B cell (primary cell): ENCODE measurements at regions not wholly inside any gene's neighbourhood (a gene's known extent, or its start where the extent isn't known, plus 50 kb on each side); places are given as distances from the start of the nearest gene placed in this dataset.

Source experiments
- EZH2 ChIP-seq: IDR thresholded peaks from 2 replicates; pipeline ENCODE4 v1.6.1; 2012; ENCODE audit warnings: borderline replicate concordance, low read depth, mild to moderate bottlenecking, moderate library complexity, low read length; ENCODE audit not compliant: insufficient read depth, poor library complexity, severe bottlenecking
- TF ChIP-seq, protein P1 (sequence below): fragments of 200-600 bp; IDR thresholded peaks from one replicate; pipeline ENCODE4 v1.8.0; 2022; ENCODE audit warnings: antibody characterized with exemption, mild to moderate bottlenecking

- TF ChIP-seq, protein P1, sequence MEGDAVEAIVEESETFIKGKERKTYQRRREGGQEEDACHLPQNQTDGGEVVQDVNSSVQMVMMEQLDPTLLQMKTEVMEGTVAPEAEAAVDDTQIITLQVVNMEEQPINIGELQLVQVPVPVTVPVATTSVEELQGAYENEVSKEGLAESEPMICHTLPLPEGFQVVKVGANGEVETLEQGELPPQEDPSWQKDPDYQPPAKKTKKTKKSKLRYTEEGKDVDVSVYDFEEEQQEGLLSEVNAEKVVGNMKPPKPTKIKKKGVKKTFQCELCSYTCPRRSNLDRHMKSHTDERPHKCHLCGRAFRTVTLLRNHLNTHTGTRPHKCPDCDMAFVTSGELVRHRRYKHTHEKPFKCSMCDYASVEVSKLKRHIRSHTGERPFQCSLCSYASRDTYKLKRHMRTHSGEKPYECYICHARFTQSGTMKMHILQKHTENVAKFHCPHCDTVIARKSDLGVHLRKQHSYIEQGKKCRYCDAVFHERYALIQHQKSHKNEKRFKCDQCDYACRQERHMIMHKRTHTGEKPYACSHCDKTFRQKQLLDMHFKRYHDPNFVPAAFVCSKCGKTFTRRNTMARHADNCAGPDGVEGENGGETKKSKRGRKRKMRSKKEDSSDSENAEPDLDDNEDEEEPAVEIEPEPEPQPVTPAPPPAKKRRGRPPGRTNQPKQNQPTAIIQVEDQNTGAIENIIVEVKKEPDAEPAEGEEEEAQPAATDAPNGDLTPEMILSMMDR, result no peak
- no peak for TF ChIP-seq EZH2
These were observed 61.2 kb upstream of the ARGLU1 start for GRCh38 chr13:106628936-106629659.
